ENCODE measurements at regions not wholly inside any gene's neighbourhood (a gene's known extent, or its start where the extent isn't known, plus 50 kb on each side); places are given as distances from the start of the nearest gene placed in this dataset.

- no peak for DNase-seq (ENCODE audit: low read depth, low spot score)
- Histone ChIP-seq H3K4me3 (ENCODE audit: low read depth in 2 of 2, low read length in 2 of 2) (no peak overlapping the region), H3K4me1 (ENCODE audit: control insufficient read depth, insufficient read depth, low read length) (no peaks in the 10 kb centered on the region), H3K27me3 (ENCODE audit: control insufficient read depth, insufficient read depth, low read length) (no peaks in the 10 kb centered on the region), H3K36me3 (ENCODE audit: control insufficient read depth, insufficient read depth, low read length) (no peaks in the 10 kb centered on the region), H3K27ac (ENCODE audit: low read length) (no peak overlapping the region), H3K9me3 (ENCODE audit: control insufficient read depth, insufficient read depth, low read depth, low read length) (no peaks in the 10 kb centered on the region)
- no peak for ATAC-seq
- TF ChIP-seq TCF7L2 (IDR thresholded peaks at IDR 0.05; ENCODE audit: low read depth, low read length) (no peak), POLR2AphosphoS5 (IDR thresholded peaks at IDR 0.05; ENCODE audit: low read depth, low read length) (no peak), REST (IDR thresholded peaks at IDR 0.05; ENCODE audit: insufficient read depth in 1 of 2, low read depth in 2 of 2, low read length in 1 of 2) (no peak), SIN3A (IDR thresholded peaks at IDR 0.05; ENCODE audit: borderline replicate concordance, insufficient read depth, low read depth, low read length) (no peak)
- TF ChIP-seq, protein P1, sequence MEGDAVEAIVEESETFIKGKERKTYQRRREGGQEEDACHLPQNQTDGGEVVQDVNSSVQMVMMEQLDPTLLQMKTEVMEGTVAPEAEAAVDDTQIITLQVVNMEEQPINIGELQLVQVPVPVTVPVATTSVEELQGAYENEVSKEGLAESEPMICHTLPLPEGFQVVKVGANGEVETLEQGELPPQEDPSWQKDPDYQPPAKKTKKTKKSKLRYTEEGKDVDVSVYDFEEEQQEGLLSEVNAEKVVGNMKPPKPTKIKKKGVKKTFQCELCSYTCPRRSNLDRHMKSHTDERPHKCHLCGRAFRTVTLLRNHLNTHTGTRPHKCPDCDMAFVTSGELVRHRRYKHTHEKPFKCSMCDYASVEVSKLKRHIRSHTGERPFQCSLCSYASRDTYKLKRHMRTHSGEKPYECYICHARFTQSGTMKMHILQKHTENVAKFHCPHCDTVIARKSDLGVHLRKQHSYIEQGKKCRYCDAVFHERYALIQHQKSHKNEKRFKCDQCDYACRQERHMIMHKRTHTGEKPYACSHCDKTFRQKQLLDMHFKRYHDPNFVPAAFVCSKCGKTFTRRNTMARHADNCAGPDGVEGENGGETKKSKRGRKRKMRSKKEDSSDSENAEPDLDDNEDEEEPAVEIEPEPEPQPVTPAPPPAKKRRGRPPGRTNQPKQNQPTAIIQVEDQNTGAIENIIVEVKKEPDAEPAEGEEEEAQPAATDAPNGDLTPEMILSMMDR (IDR thresholded peaks at IDR 0.05) = no peak
- POLR2A ChIA-PET = no interaction called here
- CTCF ChIA-PET = interaction anchor here (0.6 kb wide), 1 partner anchor 20 kb away, joined by 3 read pairs; no protein-coding TSS in a partner anchor
- no TSS peak for BruUV-seq (replicated peaks)
- in situ Hi-C loops (cut with HindIII; ENCODE audit: low pct_unique_long_range_greater_than_20kb, low sequenced_read_pairs) = no loop called here
- intact Hi-C loops (cut with micrococcal nuclease; ENCODE audit: unreplicated experiment) = no loop called here
Observed at GRCh38 chr21:19320291-19320690, 916.7 kb upstream of the TMPRSS15 start.

DNA sequence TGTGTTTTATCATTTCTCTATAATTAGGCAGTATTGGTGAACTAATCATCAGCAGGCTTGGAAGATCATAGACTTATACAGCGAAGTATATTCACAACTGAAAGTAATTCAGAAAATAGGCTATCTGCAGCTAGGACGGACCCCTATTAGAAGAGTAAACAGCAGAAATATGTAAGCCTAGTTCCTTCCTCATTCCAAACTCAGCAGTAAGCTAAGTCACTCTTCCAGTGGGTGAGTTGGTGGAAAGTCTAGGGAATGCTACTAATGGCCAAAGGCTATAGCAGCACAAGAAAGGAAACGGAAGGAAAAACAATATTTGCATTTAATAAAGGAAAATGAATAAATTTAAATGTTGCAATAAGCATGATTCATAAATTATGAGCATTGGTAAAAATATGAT lies 918.1 kb upstream of the TMPRSS15 start:
- H3K36me3 ChIP-seq (ENCODE audit: control insufficient read depth, insufficient read depth, low read length) = no peaks in the 10 kb centered on the region
- in situ Hi-C loops (cut with HindIII; ENCODE audit: low pct_unique_long_range_greater_than_20kb, low sequenced_read_pairs) = no loop called here
- H3K4me3 ChIP-seq (ENCODE audit: low read depth in 2 of 2, low read length in 2 of 2) = no peak overlapping the region
- intact Hi-C loops (cut with micrococcal nuclease; ENCODE audit: unreplicated experiment) = no loop called here
- no peak overlapping the region for H3K27ac ChIP-seq (ENCODE audit: low read length)
- H3K9me3 ChIP-seq (ENCODE audit: control insufficient read depth, insufficient read depth, low read depth, low read length) = no peaks in the 10 kb centered on the region
- no peak for DNase-seq (ENCODE audit: low read depth, low spot score)
- CTCF ChIA-PET = no interaction called here
- no peaks in the 10 kb centered on the region for H3K27me3 ChIP-seq (ENCODE audit: control insufficient read depth, insufficient read depth, low read length)
- no peak for ATAC-seq
- no peak for TF ChIP-seq TCF7L2 (IDR thresholded peaks at IDR 0.05; ENCODE audit: low read depth, low read length)
- TF ChIP-seq, protein P1 (IDR thresholded peaks at IDR 0.05) = no peak
- TF ChIP-seq REST (IDR thresholded peaks at IDR 0.05; ENCODE audit: insufficient read depth in 1 of 2, low read depth in 2 of 2, low read length in 1 of 2) = no peak
- TF ChIP-seq SIN3A (IDR thresholded peaks at IDR 0.05; ENCODE audit: borderline replicate concordance, insufficient read depth, low read depth, low read length) = no peak
- TF ChIP-seq POLR2AphosphoS5 (IDR thresholded peaks at IDR 0.05; ENCODE audit: low read depth, low read length) = no peak
- no TSS peak for BruUV-seq (replicated peaks)
- POLR2A ChIA-PET = no interaction called here
- H3K4me1 ChIP-seq (ENCODE audit: control insufficient read depth, insufficient read depth, low read length) = no peaks in the 10 kb centered on the region
